Peyer's patch (tissue), 4 donors: ENCODE measurements at regions not wholly inside any gene's neighbourhood (a gene's known extent, or its start where the extent isn't known, plus 50 kb on each side); places are given as distances from the start of the nearest gene placed in this dataset.

Experiments
- POLR2A ChIP-seq, 2 donors: fragments of 450-650 bp; IDR thresholded peaks; one replicate each; pipeline ENCODE4 v1.5.1; 2017; ENCODE audit warnings: antibody characterized with exemption in 2 of 2, mild to moderate bottlenecking in 2 of 2, moderate library complexity in 2 of 2
- TF ChIP-seq, protein P1 (sequence below), 6 experiments: fragments of 450-650 bp in 4 of 6; fragments of 200-600 bp in 2 of 6; sonication (generic) in 1 of 6; IDR thresholded peaks; one replicate each; pipeline ENCODE4 v1.5.1; 2017 to 2019; ENCODE audit warnings: antibody characterized with exemption in 6 of 6, mild to moderate bottlenecking in 3 of 6, moderate library complexity in 1 of 6

DNA sequence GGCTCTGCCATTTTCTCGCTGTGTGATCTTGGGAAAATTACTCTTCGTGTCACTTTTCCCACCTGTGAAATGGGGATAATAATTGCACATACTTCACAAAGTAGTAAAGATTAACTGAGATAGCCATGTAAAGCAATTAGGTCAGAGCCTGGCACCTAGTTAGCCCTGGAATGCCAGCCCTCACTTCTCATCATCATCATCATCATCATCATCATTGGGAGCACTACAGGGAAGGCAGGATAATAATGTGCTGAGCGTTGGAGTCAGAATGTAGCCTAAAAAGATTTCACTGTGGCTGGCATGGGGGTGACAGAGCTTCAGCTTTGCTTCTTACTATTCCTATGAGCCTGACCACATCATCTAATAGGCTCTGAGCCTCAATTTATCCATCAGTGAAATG lies 362.6 kb downstream of the TOX3 start:
- TF ChIP-seq, protein P1, sequence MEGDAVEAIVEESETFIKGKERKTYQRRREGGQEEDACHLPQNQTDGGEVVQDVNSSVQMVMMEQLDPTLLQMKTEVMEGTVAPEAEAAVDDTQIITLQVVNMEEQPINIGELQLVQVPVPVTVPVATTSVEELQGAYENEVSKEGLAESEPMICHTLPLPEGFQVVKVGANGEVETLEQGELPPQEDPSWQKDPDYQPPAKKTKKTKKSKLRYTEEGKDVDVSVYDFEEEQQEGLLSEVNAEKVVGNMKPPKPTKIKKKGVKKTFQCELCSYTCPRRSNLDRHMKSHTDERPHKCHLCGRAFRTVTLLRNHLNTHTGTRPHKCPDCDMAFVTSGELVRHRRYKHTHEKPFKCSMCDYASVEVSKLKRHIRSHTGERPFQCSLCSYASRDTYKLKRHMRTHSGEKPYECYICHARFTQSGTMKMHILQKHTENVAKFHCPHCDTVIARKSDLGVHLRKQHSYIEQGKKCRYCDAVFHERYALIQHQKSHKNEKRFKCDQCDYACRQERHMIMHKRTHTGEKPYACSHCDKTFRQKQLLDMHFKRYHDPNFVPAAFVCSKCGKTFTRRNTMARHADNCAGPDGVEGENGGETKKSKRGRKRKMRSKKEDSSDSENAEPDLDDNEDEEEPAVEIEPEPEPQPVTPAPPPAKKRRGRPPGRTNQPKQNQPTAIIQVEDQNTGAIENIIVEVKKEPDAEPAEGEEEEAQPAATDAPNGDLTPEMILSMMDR (IDR thresholded peaks at IDR 0.05): no peak
- no peak for TF ChIP-seq POLR2A (IDR thresholded peaks at IDR 0.05)
